HepG2 (cell line): ENCODE measurements at regions not wholly inside any gene's neighbourhood (a gene's known extent, or its start where the extent isn't known, plus 50 kb on each side); places are given as distances from the start of the nearest gene placed in this dataset.

ENCODE experiments used
- ATAC-seq: fragments of 200-7000 bp; cut with Tn5 transposase; 3 replicates; pipeline ENCODE4 v1.9.1; 2020; ENCODE audit warnings: mild to moderate bottlenecking, moderate library complexity
- BruUV-seq: library from RNA; stranded (reverse); fragments of 400-500 nt; replicated peaks from 2 replicates; lab custom pipeline; 2021; lab: Mats Ljungman, UMichigan
- CTCF ChIA-PET: fragments of 300-600 bp; formaldehyde crosslinking; extraction: SDS; loops from one replicate; lab custom pipeline; 2021; ENCODE audit warnings: low total read pairs, inconsistent platforms, low intra/inter-chr PET ratio; lab: Yijun Ruan, JAX
- POLR2A ChIA-PET: fragments of 350-600 bp; sonication (Branson Sonifier 250); formaldehyde crosslinking; loops from one replicate; lab custom pipeline; 2020; ENCODE audit warnings: antibody characterized with exemption, inconsistent platforms; lab: Yijun Ruan, JAX
- DNase-seq: peaks from one replicate; pipeline ENCODE4 v3.0.0-alpha.2; 2015; ENCODE audit warnings: low spot score
- FAIRE-seq: peaks from 3 replicates; lab custom pipeline; 2011; peaks lifted over from hg19 to GRCh38; lab: Jason Lieb, UNC
- H2AFZ ChIP-seq: one replicate; pipeline ENCODE4 v1.6.1; 2011; ENCODE audit warnings: low read length, inconsistent platforms
- H3K27ac ChIP-seq: fragments of 300-600 bp; 3 replicates; pipeline ENCODE4 v1.8.0; 2011; ENCODE audit warnings: mixed run types, mild to moderate bottlenecking, mixed read lengths, low read length, inconsistent platforms; ENCODE audit not compliant: insufficient read depth; ENCODE audit errors: extremely low read length
- H3K27me3 ChIP-seq, 2 experiments: fragments of 200-600 bp in 1 of 2; 2 replicates in 1 of 2; 3 replicates in 1 of 2; pipeline versions ENCODE4 v1.6.0 to v1.8.0; 2011; ENCODE audit warnings: low read length in 2 of 2, mild to moderate bottlenecking in 2 of 2, moderate library complexity in 2 of 2, inconsistent platforms in 1 of 2; ENCODE audit not compliant: insufficient read depth in 2 of 2, control insufficient read depth in 1 of 2
- H3K36me3 ChIP-seq, 2 experiments: fragments of 200-600 bp in 1 of 2; replicated peaks in 1 of 2; 2 replicates in 1 of 2; 3 replicates in 1 of 2; pipeline versions ENCODE4 v1.5.1 to v1.8.0; 2011; ENCODE audit warnings: low read length in 2 of 2, inconsistent platforms in 1 of 2; ENCODE audit not compliant: insufficient read depth in 2 of 2, control insufficient read depth in 1 of 2
- H3K4me1 ChIP-seq: 2 replicates; pipeline ENCODE4 v1.5.1; 2012; ENCODE audit warnings: low read length, inconsistent platforms; ENCODE audit not compliant: insufficient read depth
- H3K4me2 ChIP-seq: 2 replicates; pipeline ENCODE4 v1.6.0; 2011; ENCODE audit warnings: low read depth, low read length, inconsistent platforms
- H3K4me3 ChIP-seq, 3 experiments: fragments of 200-600 bp in 1 of 3; sonication (generic), shearing (Covaris generic) in 1 of 3; replicated peaks in 1 of 3; 2 replicates each; pipeline ENCODE4 v1.5.1; 2011 to 2016; ENCODE audit warnings: low read length in 3 of 3, inconsistent platforms in 2 of 3, low read depth in 2 of 3, mild to moderate bottlenecking in 2 of 3, control low read depth in 1 of 3, mixed read lengths in 1 of 3; ENCODE audit not compliant: insufficient read depth in 1 of 3
- H3K79me2 ChIP-seq: one replicate; pipeline ENCODE4 v1.6.1; 2011; ENCODE audit warnings: low read length, inconsistent platforms; ENCODE audit not compliant: insufficient read depth
- H3K9ac ChIP-seq: 2 replicates; pipeline ENCODE4 v1.6.0; 2011; ENCODE audit warnings: mild to moderate bottlenecking, low read depth, low read length, inconsistent platforms; ENCODE audit not compliant: insufficient read depth
- H3K9me3 ChIP-seq: 2 replicates; pipeline ENCODE4 v1.5.1; 2012; ENCODE audit warnings: mild to moderate bottlenecking, low read length
- H4K20me1 ChIP-seq: 2 replicates; pipeline ENCODE4 v1.6.0; 2011; ENCODE audit warnings: inconsistent platforms, mild to moderate bottlenecking, low read length, moderate library complexity; ENCODE audit not compliant: insufficient read depth
- ARID2 ChIP-seq: sonication (generic); formaldehyde crosslinking; IDR thresholded peaks from 2 replicates; pipeline ENCODE4 v1.8.1; 2022; ENCODE audit warnings: mild to moderate bottlenecking, missing genetic modification reagents, borderline replicate concordance
- CBX1 ChIP-seq: IDR thresholded peaks from one replicate; pipeline ENCODE4 v1.6.1; 2016; ENCODE audit warnings: antibody characterized with exemption, low read depth
- CCAR2 ChIP-seq: fragments of 200-400 bp; formaldehyde crosslinking; optimal IDR thresholded peaks from 2 replicates; pipeline ENCODE3; 2018; ENCODE audit warnings: low read depth, mild to moderate bottlenecking, low read length, moderate library complexity
- DNMT3B ChIP-seq: conservative IDR thresholded peaks from 2 replicates; pipeline ENCODE4 v1.6.1; 2016; ENCODE audit warnings: missing biosample characterization, control low read depth
- HOXA9 ChIP-seq: sonication (generic); formaldehyde crosslinking; IDR thresholded peaks from 2 replicates; pipeline ENCODE4 v1.8.1; 2022; ENCODE audit warnings: missing genetic modification reagents, mild to moderate bottlenecking, moderate library complexity, borderline replicate concordance
- KMT2B ChIP-seq: IDR thresholded peaks from 2 replicates; pipeline ENCODE4 v1.6.1; 2016; ENCODE audit warnings: missing genetic modification reagents, missing compliant biosample characterization
- PAF1 ChIP-seq: IDR thresholded peaks from 2 replicates; pipeline ENCODE4 v1.6.1; 2016; ENCODE audit warnings: missing genetic modification reagents, missing compliant biosample characterization
- SAP130 ChIP-seq: IDR thresholded peaks from 2 replicates; pipeline ENCODE4 v1.6.1; 2016; ENCODE audit warnings: low read depth
- ZBTB20 ChIP-seq: sonication (generic); formaldehyde crosslinking; IDR thresholded peaks from 2 replicates; pipeline ENCODE4 v1.8.1; 2023; ENCODE audit warnings: missing genetic modification reagents, low read depth, mild to moderate bottlenecking, borderline replicate concordance
- ZBTB7B ChIP-seq: sonication (generic); formaldehyde crosslinking; IDR thresholded peaks from 2 replicates; pipeline ENCODE4 v1.4.0; 2020; ENCODE audit warnings: missing genetic modification reagents
- ZNF331 ChIP-seq: sonication (generic); formaldehyde crosslinking; IDR thresholded peaks from 2 replicates; pipeline ENCODE4 v1.4.0; 2020; ENCODE audit warnings: missing genetic modification reagents
- ZNF724P ChIP-seq: sonication (generic); formaldehyde crosslinking; IDR thresholded peaks from 2 replicates; pipeline ENCODE4 v1.8.0; 2022; ENCODE audit warnings: missing genetic modification reagents, borderline replicate concordance
- ZNF747 ChIP-seq: sonication (generic); formaldehyde crosslinking; IDR thresholded peaks from 2 replicates; pipeline ENCODE4 v1.8.1; 2023; ENCODE audit warnings: missing genetic modification reagents, mild to moderate bottlenecking, borderline replicate concordance
- WGBS: methylation state at CpG from one replicate; pipeline ENCODE4 v1.1.6; 2017; ENCODE audit warnings: low lambda C conversion rate; 5-methylcytosine and 5-hydroxymethylcytosine counted together
- in situ Hi-C: cut with HindIII; loops from 2 replicates; pipeline ENCODE4 v1.10.0; 2017; ENCODE audit warnings: low pct_unique_long_range_greater_than_20kb; ENCODE audit not compliant: extremely low pct_ligation_motif_present
- intact Hi-C: fragments of 100-400 bp; cut with micrococcal nuclease; formaldehyde crosslinking; loops from one replicate; pipeline ENCODE4 v1.10.0; 2022; ENCODE audit not compliant: unreplicated experiment
- TF ChIP-seq, protein P1 (sequence below): IDR thresholded peaks from 2 replicates; pipeline ENCODE4 v1.6.1; 2016; ENCODE audit warnings: low read depth, borderline replicate concordance
- TF ChIP-seq, protein P2 (sequence below): sonication (generic); formaldehyde crosslinking; IDR thresholded peaks from 2 replicates; pipeline ENCODE4 v1.8.0; 2022; ENCODE audit warnings: missing genetic modification reagents, low read depth, mild to moderate bottlenecking, borderline replicate concordance
- TF ChIP-seq, protein P3 (sequence below): fragments of 450-650 bp; IDR thresholded peaks from 2 replicates; pipeline ENCODE4 v1.6.1; 2016
- TF ChIP-seq, protein P4 (sequence below): sonication (generic); formaldehyde crosslinking; IDR thresholded peaks from 2 replicates; pipeline ENCODE4 v1.4.0; 2020; ENCODE audit warnings: missing genetic modification reagents
- TF ChIP-seq, protein P5 (sequence below): sonication (generic); formaldehyde crosslinking; IDR thresholded peaks from 2 replicates; pipeline ENCODE4 v1.5.0; 2020; ENCODE audit warnings: mild to moderate bottlenecking, missing genetic modification reagents, moderate library complexity
- TF ChIP-seq, protein P6 (sequence below): sonication (generic); formaldehyde crosslinking; IDR thresholded peaks from 2 replicates; pipeline ENCODE4 v1.4.0; 2020; ENCODE audit warnings: missing genetic modification reagents

DNA sequence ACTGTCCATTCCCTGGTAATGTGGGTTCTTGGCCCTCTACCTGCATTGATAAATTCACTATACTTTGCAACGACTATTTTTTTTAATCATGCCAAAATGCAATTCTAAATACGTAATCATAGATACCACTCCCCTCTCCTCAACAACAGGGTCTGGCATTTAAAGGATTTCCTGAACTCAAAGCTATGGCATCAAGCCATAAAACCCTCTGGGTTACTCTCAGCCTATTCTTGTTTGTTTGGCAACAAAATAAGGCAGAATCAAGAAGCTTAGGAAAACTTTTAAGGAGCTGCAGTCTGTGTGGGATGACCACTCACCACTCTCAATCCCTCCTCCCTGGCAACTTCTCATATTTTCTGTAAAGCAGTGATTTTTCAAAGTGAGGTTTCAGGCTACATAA is 669.9 kb upstream of the ID4 start:
- no peak for FAIRE-seq
- in situ Hi-C loops, result no loop called here
- WGBS, result 4% methylated on average over 2 of the region's 2 CpGs

More for the DNA sequence above, 669.9 kb upstream of the ID4 start:
- ChIA-PET CTCF (no interaction called here), POLR2A (no interaction called here)
- H3K9me3 ChIP-seq, result peaks cover 83% of the 10 kb centered on the region
- no peak overlapping the region for H3K9ac ChIP-seq
- ATAC-seq, result no peak
- intact Hi-C loops, result no loop called here
- no peaks in the 10 kb centered on the region for H3K4me1 ChIP-seq
- H3K4me3 ChIP-seq, result no peak overlapping the region
- no peak overlapping the region for H3K4me2 ChIP-seq
- no peak overlapping the region for H2AFZ ChIP-seq
- no TSS peak for BruUV-seq
- no peak overlapping the region for H3K27ac ChIP-seq
- H3K79me2 ChIP-seq, result no peaks in the 10 kb centered on the region
- TF ChIP-seq KMT2B (CRISPR knock-in tag) (no peak), ZBTB20 (CRISPR knock-in tag) (no peak), CBX1 (no peak), SAP130 (no peak), ARID2 (CRISPR knock-in tag) (no peak), ZBTB7B (CRISPR knock-in tag) (no peak), ZNF747 (no peak), ZNF331 (no peak), CCAR2 (no peak), PAF1 (CRISPR knock-in tag) (no peak), ZNF724P (no peak), HOXA9 (CRISPR knock-in tag) (no peak), DNMT3B (CRISPR knock-in tag) (no peak)
- TF ChIP-seq, protein P1, sequence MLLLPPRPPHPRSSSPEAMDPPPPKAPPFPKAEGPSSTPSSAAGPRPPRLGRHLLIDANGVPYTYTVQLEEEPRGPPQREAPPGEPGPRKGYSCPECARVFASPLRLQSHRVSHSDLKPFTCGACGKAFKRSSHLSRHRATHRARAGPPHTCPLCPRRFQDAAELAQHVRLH (CRISPR knock-in tag), result no peak
- TF ChIP-seq, protein P2, sequence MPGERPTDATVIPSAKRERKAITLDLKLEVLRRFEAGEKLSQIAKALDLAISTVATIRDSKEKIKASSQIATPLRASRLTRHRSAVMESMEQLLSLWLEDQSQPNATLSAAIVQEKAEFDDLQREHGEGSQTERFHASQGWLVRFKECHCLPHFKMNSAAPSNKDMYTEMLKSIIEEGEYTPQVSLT, result no peak
- TF ChIP-seq, protein P3, sequence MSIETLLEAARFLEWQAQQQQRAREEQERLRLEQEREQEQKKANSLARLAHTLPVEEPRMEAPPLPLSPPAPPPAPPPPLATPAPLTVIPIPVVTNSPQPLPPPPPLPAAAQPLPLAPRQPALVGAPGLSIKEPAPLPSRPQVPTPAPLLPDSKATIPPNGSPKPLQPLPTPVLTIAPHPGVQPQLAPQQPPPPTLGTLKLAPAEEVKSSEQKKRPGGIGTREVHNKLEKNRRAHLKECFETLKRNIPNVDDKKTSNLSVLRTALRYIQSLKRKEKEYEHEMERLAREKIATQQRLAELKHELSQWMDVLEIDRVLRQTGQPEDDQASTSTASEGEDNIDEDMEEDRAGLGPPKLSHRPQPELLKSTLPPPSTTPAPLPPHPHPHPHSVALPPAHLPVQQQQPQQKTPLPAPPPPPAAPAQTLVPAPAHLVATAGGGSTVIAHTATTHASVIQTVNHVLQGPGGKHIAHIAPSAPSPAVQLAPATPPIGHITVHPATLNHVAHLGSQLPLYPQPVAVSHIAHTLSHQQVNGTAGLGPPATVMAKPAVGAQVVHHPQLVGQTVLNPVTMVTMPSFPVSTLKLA, result no peak
- TF ChIP-seq, protein P4, sequence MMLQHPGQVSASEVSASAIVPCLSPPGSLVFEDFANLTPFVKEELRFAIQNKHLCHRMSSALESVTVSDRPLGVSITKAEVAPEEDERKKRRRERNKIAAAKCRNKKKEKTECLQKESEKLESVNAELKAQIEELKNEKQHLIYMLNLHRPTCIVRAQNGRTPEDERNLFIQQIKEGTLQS, result no peak
- TF ChIP-seq, protein P5, sequence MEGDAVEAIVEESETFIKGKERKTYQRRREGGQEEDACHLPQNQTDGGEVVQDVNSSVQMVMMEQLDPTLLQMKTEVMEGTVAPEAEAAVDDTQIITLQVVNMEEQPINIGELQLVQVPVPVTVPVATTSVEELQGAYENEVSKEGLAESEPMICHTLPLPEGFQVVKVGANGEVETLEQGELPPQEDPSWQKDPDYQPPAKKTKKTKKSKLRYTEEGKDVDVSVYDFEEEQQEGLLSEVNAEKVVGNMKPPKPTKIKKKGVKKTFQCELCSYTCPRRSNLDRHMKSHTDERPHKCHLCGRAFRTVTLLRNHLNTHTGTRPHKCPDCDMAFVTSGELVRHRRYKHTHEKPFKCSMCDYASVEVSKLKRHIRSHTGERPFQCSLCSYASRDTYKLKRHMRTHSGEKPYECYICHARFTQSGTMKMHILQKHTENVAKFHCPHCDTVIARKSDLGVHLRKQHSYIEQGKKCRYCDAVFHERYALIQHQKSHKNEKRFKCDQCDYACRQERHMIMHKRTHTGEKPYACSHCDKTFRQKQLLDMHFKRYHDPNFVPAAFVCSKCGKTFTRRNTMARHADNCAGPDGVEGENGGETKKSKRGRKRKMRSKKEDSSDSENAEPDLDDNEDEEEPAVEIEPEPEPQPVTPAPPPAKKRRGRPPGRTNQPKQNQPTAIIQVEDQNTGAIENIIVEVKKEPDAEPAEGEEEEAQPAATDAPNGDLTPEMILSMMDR (CRISPR knock-in tag), result no peak
- TF ChIP-seq, protein P6, sequence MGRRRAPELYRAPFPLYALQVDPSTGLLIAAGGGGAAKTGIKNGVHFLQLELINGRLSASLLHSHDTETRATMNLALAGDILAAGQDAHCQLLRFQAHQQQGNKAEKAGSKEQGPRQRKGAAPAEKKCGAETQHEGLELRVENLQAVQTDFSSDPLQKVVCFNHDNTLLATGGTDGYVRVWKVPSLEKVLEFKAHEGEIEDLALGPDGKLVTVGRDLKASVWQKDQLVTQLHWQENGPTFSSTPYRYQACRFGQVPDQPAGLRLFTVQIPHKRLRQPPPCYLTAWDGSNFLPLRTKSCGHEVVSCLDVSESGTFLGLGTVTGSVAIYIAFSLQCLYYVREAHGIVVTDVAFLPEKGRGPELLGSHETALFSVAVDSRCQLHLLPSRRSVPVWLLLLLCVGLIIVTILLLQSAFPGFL (CRISPR knock-in tag), result no peak
- H4K20me1 ChIP-seq, result no peaks in the 10 kb centered on the region
- H3K27me3 ChIP-seq, result no peaks in the 10 kb centered on the region
- no peaks in the 10 kb centered on the region for H3K36me3 ChIP-seq
- DNase-seq, result no peak
